ENCODE measurements at regions not wholly inside any gene's neighbourhood (a gene's known extent, or its start where the extent isn't known, plus 50 kb on each side); places are given as distances from the start of the nearest gene placed in this dataset.

DNA sequence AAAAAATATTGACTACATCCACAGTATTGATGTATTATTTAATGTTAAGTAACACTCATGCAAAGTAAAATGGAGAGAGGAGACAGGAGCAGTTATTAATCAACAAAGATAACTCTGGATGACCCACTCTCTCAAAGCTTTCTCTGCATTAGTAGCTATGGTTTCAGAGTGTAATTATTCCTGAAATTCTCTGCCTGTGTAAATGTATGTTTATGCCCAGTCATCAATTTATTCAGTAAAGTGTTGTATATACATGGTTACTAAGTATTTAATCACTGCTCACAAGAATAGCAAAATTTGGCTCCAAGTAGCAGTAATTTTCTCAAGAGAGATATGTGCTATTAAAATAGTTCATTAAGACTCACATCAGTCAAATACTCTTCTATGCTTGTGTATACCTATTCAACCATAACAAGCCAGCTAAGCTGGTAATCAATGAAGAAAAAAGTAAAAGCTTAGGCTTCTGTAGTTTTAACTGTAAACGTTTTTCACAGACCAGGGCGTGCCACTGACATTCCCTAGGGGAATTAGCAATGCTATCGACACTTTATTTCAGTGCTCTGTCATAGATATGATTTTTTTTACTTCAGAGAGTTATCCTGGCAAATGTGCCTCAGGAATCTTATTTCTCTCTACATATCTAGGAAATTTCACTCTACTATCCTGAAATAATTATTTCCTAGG, 54.0 kb upstream of the RAB32 start:
- peak; percentile 65 for DNase-seq
